Endothelial cell of umbilical vein (primary cell): ENCODE measurements at regions not wholly inside any gene's neighbourhood (a gene's known extent, or its start where the extent isn't known, plus 50 kb on each side); places are given as distances from the start of the nearest gene placed in this dataset.

Experiments
- BruUV-seq: library from RNA; stranded (reverse); fragments of 400-500 nt; replicated peaks from 2 replicates; lab custom pipeline; 2021; lab: Mats Ljungman, UMichigan
- CTCF ChIA-PET: fragments of 300-600, 350-600 bp; sonication (Branson Sonifier 250); formaldehyde crosslinking; loops from one replicate; lab custom pipeline; 2021; ENCODE audit warnings: antibody characterized with exemption, inconsistent platforms; lab: Charles Lee
- POLR2A ChIA-PET: fragments of 300-600, 350-600 bp; sonication (Branson Sonifier 250); formaldehyde crosslinking; loops from one replicate; lab custom pipeline; 2021; ENCODE audit warnings: antibody characterized with exemption, inconsistent platforms; lab: Charles Lee
- DNase-seq: peaks from one replicate; pipeline ENCODE4 v3.0.0-alpha.2; 2011; ENCODE audit warnings: low read depth, low spot score
- FAIRE-seq: peaks from 2 replicates; lab custom pipeline; 2011; peaks lifted over from hg19 to GRCh38; lab: Jason Lieb, UNC
- H2AFZ ChIP-seq: 2 replicates; pipeline ENCODE4 v1.6.0; 2012; ENCODE audit warnings: low read depth, low read length, control low read depth, inconsistent platforms
- H3K27ac ChIP-seq: 2 replicates; pipeline ENCODE4 v1.5.1; 2011; ENCODE audit warnings: low read depth, mild to moderate bottlenecking, control low read depth, low read length, moderate library complexity; ENCODE audit not compliant: insufficient read depth
- H3K27me3 ChIP-seq, 2 experiments: 2 replicates each; pipeline versions ENCODE4 v1.6.0 to v1.6.1; 2011; ENCODE audit warnings: low read length in 2 of 2, mixed read lengths in 1 of 2; ENCODE audit not compliant: control insufficient read depth in 2 of 2, insufficient read depth in 2 of 2
- H3K36me3 ChIP-seq, 2 experiments: 2 replicates in 1 of 2; 3 replicates in 1 of 2; pipeline ENCODE4 v1.5.1; 2011; ENCODE audit warnings: low read length in 2 of 2, mild to moderate bottlenecking in 1 of 2, moderate library complexity in 1 of 2; ENCODE audit not compliant: control insufficient read depth in 2 of 2, insufficient read depth in 2 of 2; ENCODE audit errors: extremely low read depth in 1 of 2
- H3K4me1 ChIP-seq: 3 replicates; pipeline ENCODE4 v1.5.1; 2011; ENCODE audit warnings: mild to moderate bottlenecking, low read length; ENCODE audit not compliant: control insufficient read depth, insufficient read depth; ENCODE audit errors: extremely low read depth
- H3K4me2 ChIP-seq: 2 replicates; pipeline ENCODE4 v1.6.1; 2011; ENCODE audit warnings: low read length, control low read depth, mixed read lengths; ENCODE audit not compliant: insufficient read depth
- H3K4me3 ChIP-seq, 3 experiments: fragments of 200-600 bp in 1 of 3; sonication (generic), shearing (Covaris generic) in 1 of 3; replicated peaks in 1 of 3; 2 replicates each; pipeline ENCODE4 v1.5.1; 2011 to 2016; ENCODE audit warnings: control low read depth in 3 of 3, low read length in 3 of 3, mild to moderate bottlenecking in 2 of 3, inconsistent platforms in 1 of 3, low read depth in 1 of 3, moderate library complexity in 1 of 3; ENCODE audit not compliant: insufficient read depth in 1 of 3
- H3K79me2 ChIP-seq: 2 replicates; pipeline ENCODE4 v1.6.0; 2012; ENCODE audit warnings: low read length, inconsistent platforms; ENCODE audit not compliant: control insufficient read depth, insufficient read depth
- H3K9ac ChIP-seq: replicated peaks from 2 replicates; pipeline ENCODE3; 2011; ENCODE audit warnings: low read length, control low read depth; ENCODE audit not compliant: insufficient read depth; ENCODE audit errors: extremely low read depth
- H3K9me1 ChIP-seq: replicated peaks from 3 replicates; pipeline ENCODE4 v1.6.0; 2011; ENCODE audit warnings: mild to moderate bottlenecking, low read length; ENCODE audit not compliant: control insufficient read depth, insufficient read depth; ENCODE audit errors: extremely low read depth
- H3K9me3 ChIP-seq: replicated peaks from 2 replicates; pipeline ENCODE4 v1.5.1; 2012; ENCODE audit warnings: low read length, inconsistent platforms; ENCODE audit not compliant: control insufficient read depth, insufficient read depth
- H4K20me1 ChIP-seq: replicated peaks from 2 replicates; pipeline ENCODE3; 2011; ENCODE audit warnings: mild to moderate bottlenecking, low read length; ENCODE audit not compliant: control insufficient read depth, insufficient read depth; ENCODE audit errors: extremely low read depth
- FOS ChIP-seq: IDR thresholded peaks from 2 replicates; pipeline ENCODE4 v1.6.1; 2011; ENCODE audit warnings: mild to moderate bottlenecking, low read length, moderate library complexity, borderline replicate concordance; ENCODE audit not compliant: insufficient read depth
- GATA2 ChIP-seq: IDR thresholded peaks from 2 replicates; pipeline ENCODE4 v1.7.0; 2011; ENCODE audit warnings: low read depth, mild to moderate bottlenecking, moderate library complexity, mixed read lengths, low read length; ENCODE audit not compliant: insufficient read length, insufficient read depth
- JUN ChIP-seq: IDR thresholded peaks from 2 replicates; pipeline ENCODE4 v1.6.1; 2011; ENCODE audit warnings: borderline replicate concordance, low read depth; ENCODE audit not compliant: insufficient read length, insufficient read depth
- MAX ChIP-seq: IDR thresholded peaks from 2 replicates; pipeline ENCODE4 v1.6.1; 2011; ENCODE audit not compliant: insufficient read depth, insufficient read length
- MYC ChIP-seq: IDR thresholded peaks from one replicate; pipeline ENCODE4 v1.6.1; 2011; ENCODE audit warnings: mild to moderate bottlenecking, low read depth, low read length
- POLR2AphosphoS5 ChIP-seq: IDR thresholded peaks from 2 replicates; pipeline ENCODE4 v1.6.1; 2012; ENCODE audit warnings: low read depth, mild to moderate bottlenecking, control low read depth, low read length, moderate library complexity; ENCODE audit not compliant: insufficient read depth
- dilution Hi-C: fragments of 300-500 bp; cut with MboI; formaldehyde crosslinking; loops from one replicate; pipeline ENCODE4 v1.15.0; 2019; ENCODE audit warnings: low sequenced_read_pairs; ENCODE audit not compliant: extremely low pct_ligation_motif_present
- intact Hi-C: fragments of 100-400 bp; cut with micrococcal nuclease; formaldehyde crosslinking; loops from one replicate; pipeline ENCODE4 v1.10.0; 2022

GRCh38 chr16:60553090-60553757 lies 1483.0 kb downstream of the CDH8 start:
- ChIA-PET CTCF (no interaction called here), POLR2A (no interaction called here)
- Histone ChIP-seq H2AFZ (no peak overlapping the region), H3K79me2 (no peaks in the 10 kb centered on the region), H3K27me3 (no peaks in the 10 kb centered on the region), H3K4me3 (no peak overlapping the region), H3K9me1 (no peaks in the 10 kb centered on the region), H3K9ac (no peak overlapping the region), H3K4me1 (no peaks in the 10 kb centered on the region), H3K4me2 (no peak overlapping the region), H3K9me3 (no peaks in the 10 kb centered on the region), H4K20me1 (no peaks in the 10 kb centered on the region), H3K36me3 (no peaks in the 10 kb centered on the region), H3K27ac (no peak overlapping the region)
- no TSS peak for BruUV-seq
- DNase-seq, result no peak
- intact Hi-C loops (no loop called here), dilution Hi-C loops (no loop called here)
- no peak for FAIRE-seq
- TF ChIP-seq MYC (no peak), GATA2 (no peak), MAX (no peak), POLR2AphosphoS5 (no peak)

- Histone ChIP-seq H3K9me1 (no peaks in the 10 kb centered on the region), H3K27ac (no peak overlapping the region), H3K4me3 (no peak overlapping the region), H3K9ac (no peak overlapping the region), H3K9me3 (no peaks in the 10 kb centered on the region), H3K27me3 (no peaks in the 10 kb centered on the region), H3K4me2 (no peak overlapping the region), H4K20me1 (no peaks in the 10 kb centered on the region), H3K4me1 (no peaks in the 10 kb centered on the region), H2AFZ (no peak overlapping the region), H3K36me3 (no peaks in the 10 kb centered on the region), H3K79me2 (no peaks in the 10 kb centered on the region)
- no TSS peak for BruUV-seq
- FAIRE-seq (no peak), DNase-seq (no peak)
- CTCF ChIA-PET, result no interaction called here
- dilution Hi-C loops, result no loop called here
- intact Hi-C loops, result no loop called here
- TF ChIP-seq FOS (no peak), JUN (no peak), MYC (no peak)
- POLR2A ChIA-PET, result no interaction called here
These were observed 1494.7 kb downstream of the CDH8 start for GRCh38 chr16:60541535-60541934.
